HG03432 (cell line): ENCODE measurements at regions not wholly inside any gene's neighbourhood (a gene's known extent, or its start where the extent isn't known, plus 50 kb on each side); places are given as distances from the start of the nearest gene placed in this dataset.
A peak's percentile ranks its signal among the peaks of the same experiment; 100 is the strongest.
"Not testable (repeated sequence)": the region's sequence is repeated elsewhere in the genome, so short reads cannot be mapped to it uniquely, and the experiment has no call there.

Experiments
- ATAC-seq: cut with Tn5 transposase; IDR thresholded peaks from one replicate; pipeline ENCODE4 v1.9.1; 2021; ENCODE audit warnings: mild to moderate bottlenecking, moderate library complexity; ENCODE audit not compliant: unreplicated experiment

DNA sequence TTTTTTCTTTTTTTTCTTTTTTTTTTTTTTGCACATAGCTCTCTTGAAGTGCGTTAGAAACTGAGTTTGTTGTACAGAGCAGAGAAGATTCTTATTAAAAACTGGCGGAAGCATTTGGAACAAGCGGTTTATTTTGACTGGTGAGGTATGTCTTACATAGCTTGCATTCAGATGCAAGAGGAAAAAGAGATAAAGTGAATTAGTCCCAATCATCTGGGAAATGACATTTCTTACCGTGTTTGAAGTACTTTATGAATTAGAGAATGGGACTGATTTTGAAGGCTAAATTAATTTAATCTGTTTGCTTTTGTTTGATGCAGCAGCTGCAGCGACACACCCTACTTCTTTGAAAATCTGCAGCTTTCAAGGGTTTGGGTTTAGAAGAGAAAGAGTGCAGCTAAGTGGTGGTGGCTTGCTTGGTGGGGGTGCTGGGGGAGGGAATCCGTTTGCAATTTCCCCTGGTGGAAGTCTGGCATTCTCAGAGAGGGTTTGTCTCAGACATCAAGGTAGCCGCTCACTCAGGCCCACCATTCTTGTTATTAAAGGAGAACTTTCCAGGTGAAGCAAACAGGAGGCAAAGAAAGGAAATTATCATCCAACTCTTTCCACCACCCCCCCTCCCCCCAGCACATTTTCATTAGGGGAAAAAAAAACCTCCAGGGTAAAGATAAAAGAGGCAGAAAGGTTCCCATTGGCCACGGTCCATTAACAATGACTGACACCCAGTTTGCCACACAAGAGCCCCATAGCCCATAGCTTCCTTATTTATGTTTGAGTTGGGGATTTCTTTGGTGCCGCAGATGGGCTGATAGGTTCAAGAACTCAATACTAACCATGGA lies 231.7 kb downstream of the SKIDA1 start:
- ATAC-seq, result no peak

DNA sequence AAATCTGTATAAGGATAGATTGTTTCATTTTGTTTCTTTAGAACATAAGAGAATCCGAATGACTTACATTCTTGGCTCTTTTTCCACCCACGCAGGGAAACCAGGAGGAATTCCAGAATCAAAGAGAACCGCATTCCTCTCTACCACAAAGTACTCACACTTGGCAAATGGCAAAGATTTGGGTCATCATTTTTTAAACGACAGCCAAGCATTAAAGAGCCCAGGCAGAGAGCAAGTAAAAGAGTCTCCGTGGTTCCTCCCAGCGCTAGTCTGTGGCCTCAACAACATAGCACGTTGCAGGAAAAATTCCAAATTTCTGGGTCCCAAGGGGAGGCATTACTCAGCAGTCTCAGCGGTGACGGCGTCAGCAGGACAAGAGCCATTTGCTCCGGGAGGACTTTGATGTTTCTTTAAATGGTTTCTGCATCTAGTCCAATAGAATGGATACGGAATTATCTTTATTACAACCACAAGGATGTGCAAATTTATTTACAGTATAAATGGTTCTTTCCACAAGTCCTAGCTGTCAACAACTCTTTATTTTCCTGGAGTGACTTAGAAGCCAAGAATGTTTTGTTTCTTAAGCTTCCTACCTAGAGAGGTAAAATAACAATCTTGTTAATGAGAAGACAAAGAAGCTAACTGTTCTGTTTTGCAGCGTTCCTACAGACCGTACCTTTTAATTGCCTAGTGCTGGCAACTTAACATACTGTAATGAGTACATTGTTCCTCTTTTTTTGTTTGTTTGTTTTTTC lies 232.5 kb downstream of the SKIDA1 start:
- ATAC-seq, result no peak

- ATAC-seq, result no peak
These were observed 234.9 kb downstream of the SKIDA1 start for GRCh38 chr10:21290499-21291160.

GRCh38 chr10:21289961-21290360 lies 235.5 kb downstream of the SKIDA1 start:
- no peak for ATAC-seq

- ATAC-seq, result no peak
These were observed 236.2 kb downstream of the SKIDA1 start for GRCh38 chr10:21289271-21289670.

- no peak for ATAC-seq
These were observed 239.6 kb downstream of the SKIDA1 start for GRCh38 chr10:21285742-21286331.

DNA sequence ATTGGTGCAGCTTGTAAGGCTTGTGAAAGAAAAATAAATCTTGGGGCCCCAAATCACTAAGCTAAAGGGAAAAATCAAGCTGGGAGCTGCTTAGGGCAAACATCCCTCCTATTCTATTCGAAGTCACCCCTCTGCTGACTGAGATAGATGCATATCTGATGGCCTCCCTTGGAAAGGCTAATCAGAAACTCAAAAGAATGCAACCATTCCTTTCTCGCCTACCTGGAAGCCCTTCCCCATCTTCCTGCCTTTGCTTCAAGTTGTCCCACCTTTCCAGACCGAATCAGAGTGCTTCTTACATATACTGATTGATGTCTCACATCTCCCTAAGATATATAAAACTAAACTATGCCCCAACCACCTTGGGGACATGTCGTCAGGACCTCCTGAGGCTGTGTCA lies 240.3 kb downstream of the SKIDA1 start:
- ATAC-seq, result no peak

DNA sequence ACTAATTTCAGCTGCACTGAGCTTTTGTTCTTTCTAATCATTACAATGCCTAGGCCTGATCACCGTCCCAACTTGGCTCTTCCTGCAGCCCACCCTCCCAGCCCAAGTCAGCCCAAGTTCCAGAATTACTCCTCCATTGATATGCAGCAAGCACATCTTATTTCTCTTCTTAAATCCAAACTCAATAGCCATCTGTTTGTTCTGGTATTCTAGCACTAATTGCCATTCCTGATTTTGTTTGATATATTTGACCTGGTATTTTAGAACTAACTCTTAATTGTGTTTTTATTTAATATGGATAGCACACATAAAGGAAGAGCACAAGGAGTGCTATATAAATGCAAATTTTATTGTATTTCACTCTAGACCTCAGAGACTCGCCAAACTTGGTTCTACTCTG lies 241.2 kb downstream of the SKIDA1 start:
- no peak for ATAC-seq

GRCh38 chr10:21283053-21283452 lies 242.4 kb downstream of the SKIDA1 start:
- not testable (repeated sequence) for ATAC-seq

DNA sequence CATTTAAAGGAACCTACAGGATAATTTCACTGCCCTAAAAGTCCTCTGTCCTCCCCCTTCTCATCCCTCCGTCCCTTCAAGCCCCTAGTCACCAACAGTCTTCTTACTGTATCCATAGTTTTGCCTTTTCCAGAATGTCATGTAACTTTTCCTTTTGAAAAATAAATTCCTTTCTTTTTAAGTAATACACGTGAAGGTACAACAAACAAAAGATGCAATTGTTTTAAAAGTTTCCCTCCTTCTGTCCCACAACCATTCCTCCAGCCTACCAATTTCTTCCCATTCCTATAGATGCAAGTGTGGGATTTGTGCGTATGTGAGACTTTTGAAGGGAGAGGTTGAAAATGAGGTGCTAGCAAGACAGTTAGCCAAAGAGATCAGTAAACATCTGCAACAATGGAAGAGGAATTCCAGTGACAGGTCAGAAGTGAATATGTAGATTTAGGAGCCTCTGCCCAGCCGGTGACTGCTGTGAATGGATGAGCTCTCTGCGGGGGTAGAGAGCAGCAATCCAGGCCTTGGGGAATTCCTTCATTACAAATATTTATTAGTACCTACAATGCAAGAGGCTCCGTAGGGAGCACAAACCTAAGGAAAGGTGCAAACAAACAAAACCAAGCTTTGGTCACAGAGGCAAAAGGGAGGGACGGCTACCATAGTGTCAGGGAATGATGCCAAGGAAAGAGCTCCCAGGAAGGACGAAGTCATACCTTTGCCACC lies 243.6 kb downstream of the SKIDA1 start:
- no peak for ATAC-seq

DNA sequence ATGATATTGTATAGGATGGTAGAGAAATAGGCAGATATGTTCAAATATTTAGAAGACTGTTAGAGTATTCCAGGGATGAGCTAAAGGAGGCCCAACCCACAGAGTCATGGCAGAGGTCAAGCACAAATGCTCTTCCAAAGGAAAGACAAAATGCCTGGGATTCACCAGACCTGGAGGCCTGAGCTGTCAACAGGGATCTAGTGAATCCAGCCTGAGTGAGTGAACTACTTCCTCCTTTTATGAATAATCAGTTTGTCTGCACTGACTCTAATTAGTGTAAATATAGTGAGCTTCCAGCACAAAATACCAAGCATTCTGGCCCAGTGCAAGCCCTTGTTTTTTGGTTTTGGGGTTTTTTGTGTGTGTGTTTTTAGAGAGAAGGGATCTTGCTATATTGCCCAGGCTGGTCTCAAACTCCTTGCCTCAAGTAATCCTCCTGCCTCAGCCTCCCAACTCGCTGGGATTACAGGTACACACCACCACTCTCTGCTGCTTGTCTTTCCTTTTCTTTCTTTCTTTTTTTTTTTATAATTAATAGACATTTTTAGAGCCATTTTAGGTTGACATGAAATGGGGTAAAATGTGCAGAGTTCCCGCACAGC lies 244.4 kb downstream of the SKIDA1 start:
- ATAC-seq, result no peak

- ATAC-seq, result no peak
These were observed 245.4 kb downstream of the SKIDA1 start for GRCh38 chr10:21280037-21280436.

- peak; percentile 6 for ATAC-seq
These were observed 246.3 kb downstream of the SKIDA1 start for GRCh38 chr10:21279217-21279575.

DNA sequence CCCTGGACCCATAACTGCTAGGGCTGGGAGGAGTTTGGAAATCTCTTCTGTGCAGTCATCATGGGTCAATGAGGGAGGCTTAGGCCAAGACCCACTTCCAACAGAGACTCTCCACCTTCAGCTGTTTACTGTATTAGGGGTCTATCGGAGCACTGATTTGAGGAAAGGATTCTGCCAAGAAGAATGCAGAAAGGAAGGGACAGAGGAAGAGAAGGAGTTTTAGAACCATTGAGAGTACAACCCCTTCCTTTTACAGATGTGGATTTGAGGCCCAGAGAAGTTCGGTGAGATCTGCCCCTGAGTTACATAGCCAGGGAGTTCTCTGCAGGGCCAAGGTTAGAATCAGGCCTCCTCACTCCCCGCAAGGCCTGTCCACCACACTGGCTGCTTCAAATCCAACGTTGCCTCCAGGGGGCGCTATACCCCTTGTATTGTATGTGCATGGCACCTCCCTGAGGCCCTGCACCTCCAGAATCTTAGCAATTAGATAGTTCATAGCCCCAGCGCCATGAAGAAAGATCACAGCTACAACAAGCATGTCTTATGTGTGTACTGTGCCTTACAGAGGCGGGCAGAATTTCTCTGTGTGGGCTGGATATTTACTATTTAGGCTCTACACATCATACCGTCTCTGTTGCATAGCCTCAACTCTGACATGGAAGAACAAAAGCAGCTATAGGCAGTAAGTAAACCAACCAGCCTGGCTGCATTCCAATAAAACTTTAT lies 246.8 kb downstream of the SKIDA1 start:
- ATAC-seq, result peak; percentile 97

DNA sequence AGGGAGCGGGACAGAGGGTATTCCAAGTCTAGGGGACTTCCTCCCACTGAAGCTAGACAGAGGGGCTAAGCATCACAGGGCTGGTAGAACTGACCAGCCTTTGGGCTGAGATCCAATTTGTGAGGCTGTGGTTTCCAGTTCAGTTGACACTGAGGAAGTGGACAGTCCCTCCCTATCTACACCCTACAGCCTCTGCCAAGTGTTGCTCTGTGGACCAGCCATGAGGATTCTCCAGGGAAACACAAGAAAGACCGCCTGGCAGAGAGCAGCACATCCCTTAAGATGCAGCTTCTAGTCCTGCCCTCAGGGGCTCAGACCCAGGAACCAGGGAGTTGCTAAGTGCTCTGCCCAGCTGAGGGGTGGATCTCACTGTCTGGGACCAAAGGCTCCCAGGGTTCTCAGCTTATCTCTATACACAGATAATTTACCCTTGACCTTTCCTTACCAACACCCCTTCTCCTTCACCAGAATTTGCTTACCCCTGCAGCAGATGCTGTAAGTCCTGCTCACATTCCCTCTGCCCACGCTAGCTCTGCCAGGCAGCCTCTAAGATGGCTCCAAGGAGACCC lies 252.0 kb downstream of the SKIDA1 start:
- ATAC-seq, result no peak

- ATAC-seq, result no peak
These were observed 252.7 kb downstream of the SKIDA1 start for GRCh38 chr10:21272643-21273399.

DNA sequence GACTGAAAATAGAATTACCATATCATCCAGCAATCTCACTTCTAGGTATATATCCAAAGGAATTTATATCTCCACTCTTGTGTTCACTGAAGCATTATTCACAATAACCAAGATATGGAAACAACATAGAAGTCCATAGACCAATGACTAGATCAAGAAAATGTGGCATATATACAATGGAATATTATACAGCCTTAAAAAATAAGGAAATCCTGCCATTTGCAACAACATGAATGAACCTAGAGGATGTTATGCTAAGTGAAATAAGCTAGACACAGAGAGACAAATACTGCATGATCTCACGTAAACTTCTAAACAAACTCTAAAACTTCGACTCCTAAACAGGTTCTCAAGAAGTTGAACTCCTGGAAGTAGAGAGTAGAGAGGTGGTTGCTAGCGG lies 254.5 kb downstream of the SKIDA1 start:
- no peak for ATAC-seq

GRCh38 chr10:21269289-21269688 lies 256.2 kb downstream of the SKIDA1 start:
- no peak for ATAC-seq

GRCh38 chr10:21265622-21266021 lies 259.9 kb downstream of the SKIDA1 start:
- no peak for ATAC-seq
